Fibroblast of pulmonary artery (primary cell): ENCODE measurements at regions not wholly inside any gene's neighbourhood (a gene's known extent, or its start where the extent isn't known, plus 50 kb on each side); places are given as distances from the start of the nearest gene placed in this dataset.
A peak's percentile ranks its signal among the peaks of the same experiment; 100 is the strongest.

Experiments
- DNase-seq: peaks from one replicate; pipeline ENCODE4 v3.0.0-alpha.2; 2010; ENCODE audit warnings: low read depth
- H3K4me3 ChIP-seq: replicated peaks from 2 replicates; pipeline ENCODE4 v1.5.1; 2011; ENCODE audit warnings: low read depth, mild to moderate bottlenecking, control low read depth, low read length, moderate library complexity
- TF ChIP-seq, protein P1 (sequence below): IDR thresholded peaks from 2 replicates; pipeline ENCODE4 v1.5.1; 2011; ENCODE audit warnings: mild to moderate bottlenecking, control low read depth, low read length, inconsistent platforms; ENCODE audit errors: missing control alignments

DNA sequence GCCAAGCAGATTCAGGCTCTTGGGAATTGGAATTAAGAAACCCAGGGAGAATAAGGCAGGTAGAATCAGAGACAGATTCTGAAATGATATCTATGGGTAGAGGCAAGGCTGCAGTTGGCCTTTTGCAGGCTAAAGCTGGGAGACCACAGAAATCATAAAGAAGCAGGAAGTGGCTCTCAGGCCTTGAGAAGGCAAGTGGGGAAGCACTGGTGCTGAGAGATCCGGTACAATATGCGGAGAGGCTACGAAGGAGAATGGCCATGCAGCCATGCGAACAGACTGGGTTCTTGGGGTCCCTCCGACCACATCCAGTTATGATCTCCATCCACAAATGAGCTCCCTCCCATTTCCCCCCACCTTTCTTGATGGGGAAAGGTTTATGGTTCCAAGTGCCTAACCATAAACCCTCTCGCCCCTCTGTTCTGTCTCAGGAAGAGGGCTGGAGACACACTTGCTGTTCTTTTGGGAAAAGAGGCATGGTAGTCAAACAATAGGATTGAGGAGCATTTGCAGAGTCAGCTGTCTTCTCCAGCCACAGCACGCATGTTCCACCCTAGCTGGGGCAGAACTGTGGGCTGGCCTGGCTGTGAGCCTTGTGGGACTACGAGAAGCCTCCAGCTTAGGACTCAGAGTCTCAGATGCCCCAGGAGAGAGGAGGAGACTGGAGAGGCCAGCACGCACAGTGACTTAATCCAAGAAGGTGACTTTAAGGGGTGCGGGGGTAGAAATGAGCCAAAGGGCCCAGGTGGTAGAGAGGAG is 99.6 kb downstream of the RPLP1 start:
- DNase-seq: no peak
- no peak overlapping the region for H3K4me3 ChIP-seq
- TF ChIP-seq, protein P1, sequence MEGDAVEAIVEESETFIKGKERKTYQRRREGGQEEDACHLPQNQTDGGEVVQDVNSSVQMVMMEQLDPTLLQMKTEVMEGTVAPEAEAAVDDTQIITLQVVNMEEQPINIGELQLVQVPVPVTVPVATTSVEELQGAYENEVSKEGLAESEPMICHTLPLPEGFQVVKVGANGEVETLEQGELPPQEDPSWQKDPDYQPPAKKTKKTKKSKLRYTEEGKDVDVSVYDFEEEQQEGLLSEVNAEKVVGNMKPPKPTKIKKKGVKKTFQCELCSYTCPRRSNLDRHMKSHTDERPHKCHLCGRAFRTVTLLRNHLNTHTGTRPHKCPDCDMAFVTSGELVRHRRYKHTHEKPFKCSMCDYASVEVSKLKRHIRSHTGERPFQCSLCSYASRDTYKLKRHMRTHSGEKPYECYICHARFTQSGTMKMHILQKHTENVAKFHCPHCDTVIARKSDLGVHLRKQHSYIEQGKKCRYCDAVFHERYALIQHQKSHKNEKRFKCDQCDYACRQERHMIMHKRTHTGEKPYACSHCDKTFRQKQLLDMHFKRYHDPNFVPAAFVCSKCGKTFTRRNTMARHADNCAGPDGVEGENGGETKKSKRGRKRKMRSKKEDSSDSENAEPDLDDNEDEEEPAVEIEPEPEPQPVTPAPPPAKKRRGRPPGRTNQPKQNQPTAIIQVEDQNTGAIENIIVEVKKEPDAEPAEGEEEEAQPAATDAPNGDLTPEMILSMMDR: no peak

DNA sequence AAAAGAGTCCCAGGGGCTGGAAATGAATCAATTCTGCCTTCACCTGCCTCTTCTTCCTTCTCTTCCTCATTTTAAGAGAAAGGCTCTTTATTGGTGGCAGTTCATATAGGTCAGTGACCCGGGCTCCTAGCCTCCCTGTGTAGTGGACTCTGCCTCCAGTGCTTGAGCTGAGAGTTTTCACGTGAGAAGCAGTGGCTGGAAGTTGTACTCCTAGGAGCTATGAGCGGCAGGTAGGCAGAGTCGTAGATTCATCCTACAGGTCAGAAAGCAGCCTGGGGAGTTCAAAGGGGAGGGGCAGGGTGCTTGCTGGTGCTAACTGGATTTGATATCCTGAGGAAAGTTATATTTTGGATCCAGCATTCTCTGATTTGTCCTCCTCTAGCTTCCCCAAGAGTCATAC is 101.1 kb downstream of the RPLP1 start:
- TF ChIP-seq, protein P1: no peak
- DNase-seq: no peak
- H3K4me3 ChIP-seq: no peak overlapping the region

DNA sequence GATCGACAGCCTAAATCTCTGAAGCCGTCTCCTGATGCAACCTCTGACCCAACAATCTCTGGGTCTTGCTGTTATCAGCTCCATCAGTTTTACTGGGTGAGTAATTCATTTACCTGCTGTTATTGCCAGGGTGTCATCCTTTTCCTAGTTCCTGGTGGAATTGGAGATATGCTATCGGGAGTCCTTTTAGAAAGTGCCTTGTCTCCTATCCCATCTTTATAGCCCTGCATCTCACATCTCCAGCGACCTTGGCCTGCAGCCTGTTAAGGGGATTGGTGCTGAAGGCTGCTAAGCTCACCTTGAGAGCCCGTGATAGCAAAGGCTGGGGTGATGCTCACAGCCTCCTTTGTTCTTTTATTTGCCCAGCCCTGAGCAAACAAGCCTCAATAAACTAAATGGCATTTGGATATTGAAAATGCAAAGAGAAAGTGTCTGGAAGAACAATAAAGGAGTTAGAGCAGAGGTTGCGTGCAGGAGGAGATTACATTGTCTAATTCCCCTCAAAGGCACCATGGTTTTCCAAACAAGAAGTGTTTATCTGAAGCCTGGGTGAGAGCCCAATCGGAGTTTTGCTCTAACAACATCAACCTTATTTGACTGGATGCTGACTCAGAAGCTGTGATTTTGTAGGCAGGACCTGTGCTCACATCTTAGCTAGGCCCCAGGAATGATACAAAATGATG is 101.8 kb downstream of the RPLP1 start:
- TF ChIP-seq, protein P1: no peak
- no peak overlapping the region for H3K4me3 ChIP-seq
- DNase-seq: peak; percentile 14

DNA sequence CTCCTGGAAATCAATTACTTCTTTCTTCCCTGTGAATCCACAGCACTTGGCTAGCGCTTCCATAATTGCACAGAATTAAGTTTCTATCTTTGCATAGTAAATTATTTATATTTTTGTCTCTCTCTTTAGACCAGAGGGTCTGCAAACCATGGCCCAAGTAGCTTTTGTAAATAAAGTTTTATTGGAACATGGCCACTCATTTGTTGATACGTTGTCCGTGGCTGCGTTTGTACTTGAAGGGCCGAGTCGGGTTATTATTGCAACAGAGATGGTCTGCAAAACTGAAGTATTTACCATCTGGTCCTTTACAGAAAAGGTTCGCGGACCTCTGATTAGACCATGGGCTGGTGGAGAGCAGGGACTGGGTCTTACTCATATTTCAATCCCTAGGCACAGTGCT is 102.5 kb downstream of the RPLP1 start:
- H3K4me3 ChIP-seq: no peak overlapping the region
- TF ChIP-seq, protein P1: no peak
- no peak for DNase-seq

DNA sequence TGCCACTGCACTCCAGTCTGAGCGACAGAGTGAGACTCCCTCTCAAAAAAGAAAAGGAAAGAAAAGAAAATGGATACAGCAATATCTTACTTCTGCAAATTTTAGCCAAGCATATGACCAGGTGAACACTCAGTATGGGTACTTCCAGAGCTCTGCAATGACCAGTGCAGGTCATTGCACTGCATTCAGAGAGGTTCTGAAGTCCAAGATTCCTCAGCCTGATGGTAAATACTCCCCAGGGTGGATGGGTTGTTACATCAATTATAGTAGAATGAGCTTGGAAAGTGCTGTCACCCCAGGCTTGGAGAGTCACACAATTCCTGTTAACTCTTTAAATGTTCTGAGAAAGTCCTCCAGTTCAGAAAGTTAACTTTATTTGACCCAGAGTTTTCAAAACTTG is 103.7 kb downstream of the RPLP1 start:
- no peak overlapping the region for H3K4me3 ChIP-seq
- TF ChIP-seq, protein P1: no peak
- no peak for DNase-seq

DNA sequence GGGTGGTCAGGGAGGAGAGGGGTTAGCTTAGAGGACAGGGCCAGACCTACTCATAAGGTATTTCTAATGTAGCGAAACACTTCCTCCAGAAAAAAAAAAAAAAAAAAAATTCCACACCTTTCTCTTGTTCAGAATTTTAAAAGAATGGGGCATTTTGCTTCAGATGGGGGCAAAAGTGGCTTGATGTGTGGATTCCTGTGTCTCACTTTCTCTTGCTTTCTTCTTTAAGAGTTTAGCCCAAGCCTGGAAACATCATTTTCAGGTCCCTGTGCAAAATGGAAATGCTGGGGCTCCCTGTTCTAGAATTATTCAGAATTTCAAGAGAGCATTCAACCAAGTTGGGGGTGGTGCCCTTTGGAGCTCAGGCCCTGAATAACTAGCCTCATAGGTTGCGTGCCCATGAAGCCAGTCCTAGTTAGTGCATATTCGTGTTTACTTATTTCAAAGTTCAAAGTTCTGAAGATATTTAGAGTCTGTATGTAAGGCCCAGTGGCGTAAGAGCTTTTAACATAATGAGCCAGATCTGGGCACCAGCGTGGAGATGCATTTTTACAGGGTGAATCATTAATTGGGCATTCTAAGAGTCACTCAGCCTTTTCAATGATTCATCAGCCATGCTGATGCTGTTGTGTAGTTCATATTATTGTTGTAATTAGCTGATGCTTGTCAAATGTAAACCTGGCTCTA is 104.5 kb downstream of the RPLP1 start:
- TF ChIP-seq, protein P1: no peak
- peak; percentile 93 for DNase-seq
- no peak overlapping the region for H3K4me3 ChIP-seq
